ENCODE measurements at regions not wholly inside any gene's neighbourhood (a gene's known extent, or its start where the extent isn't known, plus 50 kb on each side); places are given as distances from the start of the nearest gene placed in this dataset.
"Not testable (repeated sequence)": the region's sequence is repeated elsewhere in the genome, so short reads cannot be mapped to it uniquely, and the experiment has no call there.

DNA sequence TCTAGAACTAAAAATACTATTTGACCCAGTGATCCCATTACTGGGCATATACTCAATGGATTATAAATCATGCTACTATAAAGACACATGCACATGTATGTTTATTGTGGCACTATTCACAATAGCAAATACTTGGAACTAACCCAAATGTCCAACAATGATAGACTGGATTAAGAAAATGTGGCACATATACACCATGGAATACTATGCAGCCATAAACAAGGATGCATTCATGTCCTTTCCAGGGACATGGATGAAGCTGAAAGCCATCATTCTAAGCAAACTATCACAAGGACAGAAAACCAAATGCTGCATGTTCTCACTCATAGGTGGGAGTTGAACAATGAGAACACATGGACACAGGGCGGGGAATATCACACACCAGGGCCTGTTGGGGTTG, 1039.0 kb downstream of the NR2F1-AS1 start:
- TF ChIP-seq, protein P1, sequence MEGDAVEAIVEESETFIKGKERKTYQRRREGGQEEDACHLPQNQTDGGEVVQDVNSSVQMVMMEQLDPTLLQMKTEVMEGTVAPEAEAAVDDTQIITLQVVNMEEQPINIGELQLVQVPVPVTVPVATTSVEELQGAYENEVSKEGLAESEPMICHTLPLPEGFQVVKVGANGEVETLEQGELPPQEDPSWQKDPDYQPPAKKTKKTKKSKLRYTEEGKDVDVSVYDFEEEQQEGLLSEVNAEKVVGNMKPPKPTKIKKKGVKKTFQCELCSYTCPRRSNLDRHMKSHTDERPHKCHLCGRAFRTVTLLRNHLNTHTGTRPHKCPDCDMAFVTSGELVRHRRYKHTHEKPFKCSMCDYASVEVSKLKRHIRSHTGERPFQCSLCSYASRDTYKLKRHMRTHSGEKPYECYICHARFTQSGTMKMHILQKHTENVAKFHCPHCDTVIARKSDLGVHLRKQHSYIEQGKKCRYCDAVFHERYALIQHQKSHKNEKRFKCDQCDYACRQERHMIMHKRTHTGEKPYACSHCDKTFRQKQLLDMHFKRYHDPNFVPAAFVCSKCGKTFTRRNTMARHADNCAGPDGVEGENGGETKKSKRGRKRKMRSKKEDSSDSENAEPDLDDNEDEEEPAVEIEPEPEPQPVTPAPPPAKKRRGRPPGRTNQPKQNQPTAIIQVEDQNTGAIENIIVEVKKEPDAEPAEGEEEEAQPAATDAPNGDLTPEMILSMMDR (IDR thresholded peaks at IDR 0.05) = not testable (repeated sequence)
- not testable (repeated sequence) for TF ChIP-seq POLR2A (IDR thresholded peaks at IDR 0.05)
